Fibroblast of pulmonary artery (primary cell): ENCODE measurements at regions not wholly inside any gene's neighbourhood (a gene's known extent, or its start where the extent isn't known, plus 50 kb on each side); places are given as distances from the start of the nearest gene placed in this dataset.

Source experiments
- DNase-seq: peaks from one replicate; pipeline ENCODE4 v3.0.0-alpha.2; 2010; ENCODE audit warnings: low read depth
- H3K4me3 ChIP-seq: replicated peaks from 2 replicates; pipeline ENCODE4 v1.5.1; 2011; ENCODE audit warnings: low read depth, mild to moderate bottlenecking, control low read depth, low read length, moderate library complexity
- TF ChIP-seq, protein P1 (sequence below): IDR thresholded peaks from 2 replicates; pipeline ENCODE4 v1.5.1; 2011; ENCODE audit warnings: mild to moderate bottlenecking, control low read depth, low read length, inconsistent platforms; ENCODE audit errors: missing control alignments

GRCh38 chr3:56883828-56884227 is 82.1 kb upstream of the ARHGEF3 start:
- no peak for DNase-seq
- no peak overlapping the region for H3K4me3 ChIP-seq
- TF ChIP-seq, protein P1, sequence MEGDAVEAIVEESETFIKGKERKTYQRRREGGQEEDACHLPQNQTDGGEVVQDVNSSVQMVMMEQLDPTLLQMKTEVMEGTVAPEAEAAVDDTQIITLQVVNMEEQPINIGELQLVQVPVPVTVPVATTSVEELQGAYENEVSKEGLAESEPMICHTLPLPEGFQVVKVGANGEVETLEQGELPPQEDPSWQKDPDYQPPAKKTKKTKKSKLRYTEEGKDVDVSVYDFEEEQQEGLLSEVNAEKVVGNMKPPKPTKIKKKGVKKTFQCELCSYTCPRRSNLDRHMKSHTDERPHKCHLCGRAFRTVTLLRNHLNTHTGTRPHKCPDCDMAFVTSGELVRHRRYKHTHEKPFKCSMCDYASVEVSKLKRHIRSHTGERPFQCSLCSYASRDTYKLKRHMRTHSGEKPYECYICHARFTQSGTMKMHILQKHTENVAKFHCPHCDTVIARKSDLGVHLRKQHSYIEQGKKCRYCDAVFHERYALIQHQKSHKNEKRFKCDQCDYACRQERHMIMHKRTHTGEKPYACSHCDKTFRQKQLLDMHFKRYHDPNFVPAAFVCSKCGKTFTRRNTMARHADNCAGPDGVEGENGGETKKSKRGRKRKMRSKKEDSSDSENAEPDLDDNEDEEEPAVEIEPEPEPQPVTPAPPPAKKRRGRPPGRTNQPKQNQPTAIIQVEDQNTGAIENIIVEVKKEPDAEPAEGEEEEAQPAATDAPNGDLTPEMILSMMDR: no peak

DNA sequence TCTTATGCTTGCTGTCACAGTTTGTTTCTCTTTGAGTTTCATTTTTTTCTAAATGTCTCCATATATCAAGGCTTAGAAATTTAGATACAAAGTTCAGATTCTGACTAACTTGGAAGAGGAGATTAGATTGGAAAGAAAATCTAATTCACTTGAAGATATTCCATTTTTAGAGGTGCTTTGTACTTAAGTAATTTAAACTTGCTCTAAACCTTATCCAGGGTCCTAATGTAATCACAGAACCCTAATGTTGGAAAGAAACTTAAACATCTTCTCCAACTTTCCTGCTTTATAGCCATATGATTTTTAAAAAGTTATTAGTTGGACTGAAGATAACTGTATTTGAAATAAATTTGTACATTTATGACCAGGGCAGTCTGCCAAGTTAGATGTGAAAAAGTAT is 81.1 kb upstream of the ARHGEF3 start:
- DNase-seq: no peak
- TF ChIP-seq, protein P1: no peak
- H3K4me3 ChIP-seq: no peak overlapping the region

- no peak for DNase-seq
- no peak overlapping the region for H3K4me3 ChIP-seq
- TF ChIP-seq, protein P1: no peak
Observed at GRCh38 chr3:56881841-56882240, 80.1 kb upstream of the ARHGEF3 start.

- TF ChIP-seq, protein P1: no peak
- no peak for DNase-seq
- no peak overlapping the region for H3K4me3 ChIP-seq
Observed at GRCh38 chr3:56880720-56881575, 79.2 kb upstream of the ARHGEF3 start.

GRCh38 chr3:56879436-56880215 is 77.9 kb upstream of the ARHGEF3 start:
- TF ChIP-seq, protein P1: no peak
- H3K4me3 ChIP-seq: no peak overlapping the region
- DNase-seq: peak; percentile 68

GRCh38 chr3:56878074-56878473 is 76.3 kb upstream of the ARHGEF3 start:
- DNase-seq: peak; percentile 79

More at GRCh38 chr3:56878074-56878473, 76.3 kb upstream of the ARHGEF3 start:
- H3K4me3 ChIP-seq: no peak overlapping the region
- TF ChIP-seq, protein P1: no peak
